ENCODE measurements at regions not wholly inside any gene's neighbourhood (a gene's known extent, or its start where the extent isn't known, plus 50 kb on each side); places are given as distances from the start of the nearest gene placed in this dataset.

- H3K9me3 Mint-ChIP-seq, result peaks cover 1 to 7% (median 5%) of the 10 kb centered on the region in 8 donors
Measured at GRCh38 chr7:113008755-113009154, 77.9 kb downstream of the GPR85 start.

DNA sequence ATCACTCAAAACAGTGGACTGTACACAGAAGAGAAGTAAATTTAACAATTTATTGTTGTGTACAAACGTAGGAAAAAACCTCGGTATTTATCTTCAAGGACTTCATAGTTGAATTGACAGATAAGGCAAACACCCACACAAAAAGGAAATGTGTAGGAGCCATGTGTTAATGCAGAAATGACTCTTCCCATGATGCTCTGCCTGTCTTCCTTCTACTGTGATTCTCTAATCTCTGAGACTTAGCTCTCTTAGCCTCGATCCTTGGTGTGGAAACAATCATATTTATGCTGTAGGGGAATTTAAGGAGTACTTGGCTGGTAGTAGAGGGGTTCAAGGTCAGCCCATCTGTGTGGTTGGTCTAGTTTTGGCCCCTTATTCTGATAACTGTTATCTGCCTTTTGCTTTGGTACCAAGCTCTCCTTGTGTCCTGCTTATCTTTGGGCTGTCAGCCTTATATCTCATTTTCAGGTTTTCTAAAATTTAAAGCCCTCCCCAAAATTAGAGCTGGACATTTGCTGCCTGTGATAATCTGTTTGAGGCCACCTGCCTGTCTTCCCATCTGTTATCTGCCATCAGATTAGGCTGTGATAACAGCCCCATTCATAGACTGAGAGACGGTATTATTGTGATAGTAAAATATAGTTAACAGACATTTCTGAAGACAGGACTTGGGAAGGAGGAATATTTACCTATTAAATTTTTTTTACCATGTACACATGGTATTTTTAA is 81.7 kb downstream of the GPR85 start:
- H3K4me1 Mint-ChIP-seq, result no peaks in the 10 kb centered on the region
- no peaks in the 10 kb centered on the region for H3K9me3 ChIP-seq (ENCODE audit: control insufficient read depth in 1 of 2, low read length in 2 of 2)
- no peaks in the 10 kb centered on the region for H3K4me1 ChIP-seq (ENCODE audit: insufficient read depth, low read length)
- no peaks in the 10 kb centered on the region for H3K27me3 ChIP-seq (ENCODE audit: insufficient read depth, low read length)
- H3K27me3 Mint-ChIP-seq, result no peaks in the 10 kb centered on the region
- no peak for DNase-seq
- ChIA-PET CTCF (ENCODE audit: partially characterized antibody) (no interaction called here), POLR2A (ENCODE audit: partially characterized antibody) (no interaction called here)
- intact Hi-C loops (cut with micrococcal nuclease), result no loop called here
- H3K4me3 Mint-ChIP-seq, result no peak overlapping the region
- H3K27ac ChIP-seq (ENCODE audit: low read depth, low read length), result no peak overlapping the region
- peaks cover 0 to 3% (median under 1%) of the 10 kb centered on the region in 8 donors for H3K9me3 Mint-ChIP-seq
- H3K36me3 Mint-ChIP-seq, result no peaks in the 10 kb centered on the region
- H3K36me3 ChIP-seq (ENCODE audit: insufficient read depth, low read length), result no peaks in the 10 kb centered on the region
- no peak overlapping the region for H3K27ac Mint-ChIP-seq
- no peak overlapping the region for H3K4me3 ChIP-seq (ENCODE audit: low read length in 2 of 2)

More at GRCh38 chr7:113008755-113009154, 77.9 kb downstream of the GPR85 start:
- Histone ChIP-seq H3K4me1 (ENCODE audit: insufficient read depth, low read length) (no peaks in the 10 kb centered on the region), H3K27ac (ENCODE audit: low read depth, low read length) (no peak overlapping the region), H3K4me3 (ENCODE audit: low read length in 2 of 2) (no peak overlapping the region), H3K36me3 (ENCODE audit: insufficient read depth, low read length) (no peaks in the 10 kb centered on the region), H3K27me3 (ENCODE audit: insufficient read depth, low read length) (no peaks in the 10 kb centered on the region), H3K9me3 (ENCODE audit: control insufficient read depth in 1 of 2, low read length in 2 of 2) (no peaks in the 10 kb centered on the region)
- no peak for DNase-seq
- H3K36me3 Mint-ChIP-seq, result no peaks in the 10 kb centered on the region
- no peak overlapping the region for H3K4me3 Mint-ChIP-seq
- H3K27ac Mint-ChIP-seq, result no peak overlapping the region
- intact Hi-C loops (cut with micrococcal nuclease), result no loop called here
- peaks cover 1 to 2% of the 10 kb centered on the region in 2 donors for H3K27me3 Mint-ChIP-seq
- CTCF ChIA-PET (ENCODE audit: partially characterized antibody), result no interaction called here
- POLR2A ChIA-PET (ENCODE audit: partially characterized antibody), result no interaction called here
- no peaks in the 10 kb centered on the region for H3K4me1 Mint-ChIP-seq

- H3K4me3 ChIP-seq (ENCODE audit: low read length in 2 of 2), result no peak overlapping the region
- Mint-ChIP-seq H3K9me3 (peaks cover 0 to 2% (median 0%) of the 10 kb centered on the region in 8 donors), H3K4me3 (no peak overlapping the region), H3K36me3 (no peaks in the 10 kb centered on the region), H3K4me1 (no peaks in the 10 kb centered on the region), H3K27me3 (peaks cover 4% of the 10 kb centered on the region in 2 donors), H3K27ac (no peak overlapping the region)
- no peaks in the 10 kb centered on the region for H3K27me3 ChIP-seq (ENCODE audit: insufficient read depth, low read length)
- no peaks in the 10 kb centered on the region for H3K36me3 ChIP-seq (ENCODE audit: insufficient read depth, low read length)
- H3K4me1 ChIP-seq (ENCODE audit: insufficient read depth, low read length), result no peaks in the 10 kb centered on the region
- ChIA-PET CTCF (ENCODE audit: partially characterized antibody) (no interaction called here), POLR2A (ENCODE audit: partially characterized antibody) (no interaction called here)
- intact Hi-C loops (cut with micrococcal nuclease), result no loop called here
- no peaks in the 10 kb centered on the region for H3K9me3 ChIP-seq (ENCODE audit: control insufficient read depth in 1 of 2, low read length in 2 of 2)
- no peak for DNase-seq
- no peak overlapping the region for H3K27ac ChIP-seq (ENCODE audit: low read depth, low read length)
Measured at GRCh38 chr7:113000316-113001020, 86.2 kb downstream of the GPR85 start.

DNA sequence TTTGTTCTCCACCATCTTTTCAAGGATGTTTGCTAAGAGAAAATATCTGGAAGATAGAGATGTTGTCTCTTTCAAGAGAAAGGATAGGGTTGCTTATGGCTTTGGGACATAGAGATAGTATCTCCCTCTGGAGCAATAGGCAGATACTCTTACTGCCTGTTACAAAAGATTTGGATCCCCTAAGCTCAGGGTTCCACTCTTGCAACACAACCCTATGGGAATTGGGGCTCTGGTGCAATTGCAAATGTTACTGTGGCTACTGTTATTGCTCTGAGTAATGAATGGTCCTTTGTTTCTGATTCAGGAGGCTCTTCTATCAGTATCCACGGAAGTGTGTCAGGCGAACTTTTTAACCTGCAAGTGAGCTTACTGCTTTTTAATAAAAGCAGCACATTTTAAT is 88.8 kb downstream of the GPR85 start:
- intact Hi-C loops (cut with micrococcal nuclease), result no loop called here

GRCh38 chr7:112996331-112996871 is 90.2 kb downstream of the GPR85 start:
- ChIA-PET POLR2A (ENCODE audit: partially characterized antibody) (no interaction called here), CTCF (ENCODE audit: partially characterized antibody) (no interaction called here)
- Mint-ChIP-seq H3K4me3 (no peak overlapping the region), H3K36me3 (no peaks in the 10 kb centered on the region), H3K27ac (no peak overlapping the region), H3K9me3 (peaks cover 0 to 2% (median 0%) of the 10 kb centered on the region in 8 donors), H3K27me3 (peaks cover 7% of the 10 kb centered on the region in 2 donors), H3K4me1 (no peaks in the 10 kb centered on the region)
- H3K4me3 ChIP-seq (ENCODE audit: low read length in 2 of 2), result no peak overlapping the region
- intact Hi-C loops (cut with micrococcal nuclease), result no loop called here
- H3K36me3 ChIP-seq (ENCODE audit: insufficient read depth, low read length), result no peaks in the 10 kb centered on the region
- H3K9me3 ChIP-seq (ENCODE audit: control insufficient read depth in 1 of 2, low read length in 2 of 2), result no peaks in the 10 kb centered on the region
- H3K27ac ChIP-seq (ENCODE audit: low read depth, low read length), result no peak overlapping the region
- H3K4me1 ChIP-seq (ENCODE audit: insufficient read depth, low read length), result no peaks in the 10 kb centered on the region
- DNase-seq, result no peak
- H3K27me3 ChIP-seq (ENCODE audit: insufficient read depth, low read length), result no peaks in the 10 kb centered on the region

More for the DNA sequence above, 88.8 kb downstream of the GPR85 start:
- Histone ChIP-seq H3K4me1 (ENCODE audit: insufficient read depth, low read length) (no peaks in the 10 kb centered on the region), H3K27ac (ENCODE audit: low read depth, low read length) (no peak overlapping the region), H3K27me3 (ENCODE audit: insufficient read depth, low read length) (no peaks in the 10 kb centered on the region), H3K9me3 (ENCODE audit: control insufficient read depth in 1 of 2, low read length in 2 of 2) (no peaks in the 10 kb centered on the region), H3K4me3 (ENCODE audit: low read length in 2 of 2) (no peak overlapping the region), H3K36me3 (ENCODE audit: insufficient read depth, low read length) (no peaks in the 10 kb centered on the region)
- H3K4me1 Mint-ChIP-seq, result no peaks in the 10 kb centered on the region
- ChIA-PET POLR2A (ENCODE audit: partially characterized antibody) (no interaction called here), CTCF (ENCODE audit: partially characterized antibody) (no interaction called here)
- DNase-seq, result no peak
- H3K27me3 Mint-ChIP-seq, result peaks cover 5 to 6% of the 10 kb centered on the region in 2 donors
- peaks cover 0 to 2% (median 0%) of the 10 kb centered on the region in 8 donors for H3K9me3 Mint-ChIP-seq
- H3K4me3 Mint-ChIP-seq, result no peak overlapping the region
- no peak overlapping the region for H3K27ac Mint-ChIP-seq
- no peaks in the 10 kb centered on the region for H3K36me3 Mint-ChIP-seq

- H3K36me3 ChIP-seq (ENCODE audit: insufficient read depth, low read length), result no peaks in the 10 kb centered on the region
- no peak overlapping the region for H3K27ac Mint-ChIP-seq
- no peaks in the 10 kb centered on the region for H3K4me1 ChIP-seq (ENCODE audit: insufficient read depth, low read length)
- H3K9me3 ChIP-seq (ENCODE audit: control insufficient read depth in 1 of 2, low read length in 2 of 2), result no peaks in the 10 kb centered on the region
- peaks cover 7 to 8% of the 10 kb centered on the region in 2 donors for H3K27me3 Mint-ChIP-seq
- ChIA-PET CTCF (ENCODE audit: partially characterized antibody) (no interaction called here), POLR2A (ENCODE audit: partially characterized antibody) (no interaction called here)
- H3K4me1 Mint-ChIP-seq, result no peaks in the 10 kb centered on the region
- DNase-seq, result no peak
- peaks cover 0 to 2% (median 0%) of the 10 kb centered on the region in 8 donors for H3K9me3 Mint-ChIP-seq
- H3K4me3 Mint-ChIP-seq, result no peak overlapping the region
- H3K27ac ChIP-seq (ENCODE audit: low read depth, low read length), result no peak overlapping the region
- intact Hi-C loops (cut with micrococcal nuclease), result no loop called here
- no peaks in the 10 kb centered on the region for H3K27me3 ChIP-seq (ENCODE audit: insufficient read depth, low read length)
- no peaks in the 10 kb centered on the region for H3K36me3 Mint-ChIP-seq
- H3K4me3 ChIP-seq (ENCODE audit: low read length in 2 of 2), result no peak overlapping the region
Measured at GRCh38 chr7:112995059-112995824, 91.4 kb downstream of the GPR85 start.

GRCh38 chr7:112994656-112995055 is 92.0 kb downstream of the GPR85 start:
- Mint-ChIP-seq H3K27ac (no peak overlapping the region), H3K4me1 (no peaks in the 10 kb centered on the region), H3K36me3 (no peaks in the 10 kb centered on the region), H3K9me3 (peaks cover 0 to 2% (median 0%) of the 10 kb centered on the region in 8 donors), H3K4me3 (no peak overlapping the region), H3K27me3 (peaks cover 7 to 10% of the 10 kb centered on the region in 2 donors)
- H3K27ac ChIP-seq (ENCODE audit: low read depth, low read length), result no peak overlapping the region
- POLR2A ChIA-PET (ENCODE audit: partially characterized antibody), result no interaction called here
- H3K9me3 ChIP-seq (ENCODE audit: control insufficient read depth in 1 of 2, low read length in 2 of 2), result no peaks in the 10 kb centered on the region
- H3K4me1 ChIP-seq (ENCODE audit: insufficient read depth, low read length), result no peaks in the 10 kb centered on the region
- no peaks in the 10 kb centered on the region for H3K27me3 ChIP-seq (ENCODE audit: insufficient read depth, low read length)
- CTCF ChIA-PET (ENCODE audit: partially characterized antibody), result no interaction called here
- no peaks in the 10 kb centered on the region for H3K36me3 ChIP-seq (ENCODE audit: insufficient read depth, low read length)
- intact Hi-C loops (cut with micrococcal nuclease), result no loop called here
- H3K4me3 ChIP-seq (ENCODE audit: low read length in 2 of 2), result no peak overlapping the region
- no peak for DNase-seq

All from CD4-positive, alpha-beta memory T cell (primary cell).